GM23338 (cell line): ENCODE measurements at regions not wholly inside any gene's neighbourhood (a gene's known extent, or its start where the extent isn't known, plus 50 kb on each side); places are given as distances from the start of the nearest gene placed in this dataset.

Experiments used
- ATAC-seq: fragments of 200-7000 bp; cut with Tn5 transposase; 3 replicates; pipeline ENCODE4 v1.9.1; 2020
- DNase-seq: peaks from one replicate; pipeline ENCODE4 v3.0.0-alpha.2; 2015; ENCODE audit warnings: low spot score
- H2AFZ ChIP-seq: fragments of 200-600 bp; sonication (generic); 2 replicates; pipeline ENCODE4 v1.8.0; 2016; ENCODE audit warnings: antibody characterized with exemption, mild to moderate bottlenecking, moderate library complexity
- H3F3A ChIP-seq: fragments of 200-600 bp; sonication (generic); replicated peaks from 2 replicates; pipeline ENCODE4 v1.8.0; 2017; ENCODE audit warnings: antibody characterized with exemption, mixed run types, low read depth
- H3K27ac ChIP-seq: fragments of 200-600 bp; sonication (generic); 2 replicates; pipeline ENCODE4 v1.6.1; 2016; ENCODE audit warnings: low read depth
- H3K27me3 ChIP-seq: fragments of 200-600 bp; sonication (generic); 2 replicates; pipeline ENCODE4 v1.8.0; 2016; ENCODE audit warnings: mild to moderate bottlenecking, mixed run types, moderate library complexity; ENCODE audit not compliant: insufficient read depth
- H3K36me3 ChIP-seq: fragments of 200-600 bp; sonication (generic); 2 replicates; pipeline ENCODE4 v1.8.0; 2016; ENCODE audit warnings: mild to moderate bottlenecking; ENCODE audit not compliant: insufficient read depth
- H3K4me1 ChIP-seq: fragments of 200-600 bp; sonication (generic); 2 replicates; pipeline ENCODE4 v1.8.0; 2016; ENCODE audit warnings: mild to moderate bottlenecking, moderate library complexity; ENCODE audit not compliant: insufficient read depth
- H3K4me2 ChIP-seq: fragments of 200-600 bp; sonication (generic); 2 replicates; pipeline ENCODE4 v1.7.1; 2017; ENCODE audit warnings: mixed run types
- H3K4me3 ChIP-seq: fragments of 200-600 bp; sonication (generic); 2 replicates; pipeline ENCODE4 v1.6.1; 2016; ENCODE audit warnings: mixed run types
- H3K79me2 ChIP-seq: fragments of 200-600 bp; sonication (generic); replicated peaks from 2 replicates; pipeline ENCODE4 v1.8.0; 2017; ENCODE audit warnings: mild to moderate bottlenecking; ENCODE audit not compliant: insufficient read depth
- H3K9me2 ChIP-seq: fragments of 200-600 bp; sonication (generic); 2 replicates; pipeline ENCODE4 v1.8.0; 2017; ENCODE audit not compliant: insufficient read depth
- H4K20me1 ChIP-seq: fragments of 200-600 bp; sonication (generic); replicated peaks from 2 replicates; pipeline ENCODE4 v1.8.0; 2017; ENCODE audit warnings: mild to moderate bottlenecking; ENCODE audit not compliant: insufficient read depth
- H3K27ac Mint-ChIP-seq: 2 replicates; pipeline ENCODE4 v1.8.0; 2020; ENCODE audit warnings: inconsistent platforms, mild to moderate bottlenecking, moderate library complexity, mixed read lengths
- H3K27me3 Mint-ChIP-seq: 3 replicates; pipeline ENCODE4 v1.8.0; 2022; ENCODE audit warnings: low read depth, mild to moderate bottlenecking, moderate library complexity, mixed read lengths, inconsistent platforms; ENCODE audit not compliant: insufficient read depth, poor library complexity
- H3K36me3 Mint-ChIP-seq: 3 replicates; pipeline ENCODE4 v1.8.0; 2021; ENCODE audit warnings: low read depth, mild to moderate bottlenecking, inconsistent platforms, moderate library complexity, mixed read lengths
- H3K4me1 Mint-ChIP-seq: 3 replicates; pipeline ENCODE4 v1.8.0; 2020; ENCODE audit warnings: mild to moderate bottlenecking, inconsistent platforms, mixed read lengths
- H3K4me3 Mint-ChIP-seq: 3 replicates; pipeline ENCODE4 v1.8.0; 2021; ENCODE audit warnings: moderate library complexity, mild to moderate bottlenecking, inconsistent platforms, mixed read lengths
- H3K9me3 Mint-ChIP-seq: 3 replicates; pipeline ENCODE4 v1.8.0; 2020; ENCODE audit warnings: moderate library complexity, mild to moderate bottlenecking, inconsistent platforms, mixed read lengths
- EZH2phosphoT487 ChIP-seq: fragments of 200-600 bp; sonication (generic); IDR thresholded peaks from one replicate; pipeline ENCODE4 v1.8.1; 2018; ENCODE audit warnings: antibody characterized with exemption; ENCODE audit not compliant: unreplicated experiment
- POLR2AphosphoS5 ChIP-seq: IDR thresholded peaks from 2 replicates; pipeline ENCODE4 v1.6.1; 2016; ENCODE audit warnings: antibody characterized with exemption, low read depth
- ZNF331 ChIP-seq: fragments of 250-450 bp; sonication (Bioruptor Pico); IDR thresholded peaks from 2 replicates; pipeline ENCODE4 v1.5.0; 2020; ENCODE audit warnings: low read depth, mild to moderate bottlenecking, moderate library complexity
- TF ChIP-seq, protein P1 (sequence below): IDR thresholded peaks from one replicate; pipeline ENCODE4 v1.6.1; 2018; ENCODE audit warnings: antibody characterized with exemption; ENCODE audit not compliant: unreplicated experiment
- TF ChIP-seq, protein P2 (sequence below): fragments of 250-450 bp; sonication (Bioruptor Pico); IDR thresholded peaks from 2 replicates; pipeline ENCODE4 v1.5.0; 2020; ENCODE audit warnings: mild to moderate bottlenecking, moderate library complexity
- TF ChIP-seq, protein P3 (sequence below), 2 experiments: fragments of 200-600 bp in 1 of 2; sonication (generic) in 1 of 2; conservative IDR thresholded peaks; 2 replicates each; pipeline versions ENCODE4 v1.5.1 to v1.6.1; 2016 to 2017; ENCODE audit warnings: antibody characterized with exemption in 2 of 2, low read depth in 2 of 2, mild to moderate bottlenecking in 2 of 2, moderate library complexity in 1 of 2

DNA sequence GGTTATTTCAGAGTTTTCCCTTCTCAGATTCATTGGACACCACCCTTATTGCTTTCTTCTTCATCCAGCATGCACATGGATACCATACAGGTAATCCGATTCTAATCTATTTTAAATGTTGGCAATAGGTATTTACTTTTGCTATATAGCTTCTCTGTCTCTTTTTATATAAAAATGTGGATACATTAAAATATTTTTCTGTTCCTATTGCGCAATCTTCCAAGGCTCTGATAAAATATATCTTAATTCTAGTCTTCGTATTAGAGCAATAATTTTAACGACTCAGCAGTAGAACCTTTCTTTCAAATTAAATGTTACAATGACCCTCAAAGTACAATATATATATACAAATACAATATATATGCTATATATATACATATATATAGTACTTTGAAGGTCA is 239.8 kb downstream of the DCAF12L2 start:
- no peak for ATAC-seq
- no peak for DNase-seq
- Histone ChIP-seq H3K27ac (no peak overlapping the region), H3K4me2 (no peak overlapping the region), H3K9me2 (no peaks in the 10 kb centered on the region), H2AFZ (no peak overlapping the region), H3K36me3 (no peaks in the 10 kb centered on the region), H3K27me3 (no peaks in the 10 kb centered on the region), H3K4me3 (no peak overlapping the region), H3K79me2 (no peaks in the 10 kb centered on the region), H3K4me1 (no peaks in the 10 kb centered on the region), H4K20me1 (no peaks in the 10 kb centered on the region), H3F3A (no peaks in the 10 kb centered on the region)
- no peaks in the 10 kb centered on the region for H3K27me3 Mint-ChIP-seq
- no peak overlapping the region for H3K27ac Mint-ChIP-seq
- H3K4me1 Mint-ChIP-seq, result no peaks in the 10 kb centered on the region
- H3K4me3 Mint-ChIP-seq, result no peak overlapping the region
- H3K9me3 Mint-ChIP-seq, result peaks cover 6% of the 10 kb centered on the region; the same call in 2 of the 3 replicates
- TF ChIP-seq ZNF331 (CRISPR knock-in tag) (no peak), POLR2AphosphoS5 (no peak)
- TF ChIP-seq, protein P1, sequence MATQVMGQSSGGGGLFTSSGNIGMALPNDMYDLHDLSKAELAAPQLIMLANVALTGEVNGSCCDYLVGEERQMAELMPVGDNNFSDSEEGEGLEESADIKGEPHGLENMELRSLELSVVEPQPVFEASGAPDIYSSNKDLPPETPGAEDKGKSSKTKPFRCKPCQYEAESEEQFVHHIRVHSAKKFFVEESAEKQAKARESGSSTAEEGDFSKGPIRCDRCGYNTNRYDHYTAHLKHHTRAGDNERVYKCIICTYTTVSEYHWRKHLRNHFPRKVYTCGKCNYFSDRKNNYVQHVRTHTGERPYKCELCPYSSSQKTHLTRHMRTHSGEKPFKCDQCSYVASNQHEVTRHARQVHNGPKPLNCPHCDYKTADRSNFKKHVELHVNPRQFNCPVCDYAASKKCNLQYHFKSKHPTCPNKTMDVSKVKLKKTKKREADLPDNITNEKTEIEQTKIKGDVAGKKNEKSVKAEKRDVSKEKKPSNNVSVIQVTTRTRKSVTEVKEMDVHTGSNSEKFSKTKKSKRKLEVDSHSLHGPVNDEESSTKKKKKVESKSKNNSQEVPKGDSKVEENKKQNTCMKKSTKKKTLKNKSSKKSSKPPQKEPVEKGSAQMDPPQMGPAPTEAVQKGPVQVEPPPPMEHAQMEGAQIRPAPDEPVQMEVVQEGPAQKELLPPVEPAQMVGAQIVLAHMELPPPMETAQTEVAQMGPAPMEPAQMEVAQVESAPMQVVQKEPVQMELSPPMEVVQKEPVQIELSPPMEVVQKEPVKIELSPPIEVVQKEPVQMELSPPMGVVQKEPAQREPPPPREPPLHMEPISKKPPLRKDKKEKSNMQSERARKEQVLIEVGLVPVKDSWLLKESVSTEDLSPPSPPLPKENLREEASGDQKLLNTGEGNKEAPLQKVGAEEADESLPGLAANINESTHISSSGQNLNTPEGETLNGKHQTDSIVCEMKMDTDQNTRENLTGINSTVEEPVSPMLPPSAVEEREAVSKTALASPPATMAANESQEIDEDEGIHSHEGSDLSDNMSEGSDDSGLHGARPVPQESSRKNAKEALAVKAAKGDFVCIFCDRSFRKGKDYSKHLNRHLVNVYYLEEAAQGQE, result no peak
- no peaks in the 10 kb centered on the region for H3K36me3 Mint-ChIP-seq

DNA sequence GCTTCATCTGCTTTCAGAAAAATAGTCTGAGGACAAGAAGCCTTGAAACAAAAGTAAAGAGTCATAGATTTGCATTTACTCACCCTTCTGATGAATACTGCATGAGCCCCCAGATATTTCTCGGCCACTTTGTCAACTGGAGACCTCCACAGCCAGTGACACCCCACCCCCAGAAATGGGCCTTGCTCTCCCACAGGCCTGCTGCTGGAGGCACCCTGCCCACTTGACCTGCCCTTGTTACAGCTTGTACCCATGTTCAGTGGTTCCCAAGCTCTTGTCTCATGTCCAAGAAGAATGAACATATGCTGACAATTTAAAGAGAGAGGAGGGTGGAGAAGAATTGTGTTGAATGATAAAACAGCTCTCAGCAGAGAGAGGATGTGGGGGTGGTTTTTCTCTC is 225.1 kb downstream of the DCAF12L2 start:
- no peak overlapping the region for H3K27ac Mint-ChIP-seq
- H3K79me2 ChIP-seq, result no peaks in the 10 kb centered on the region
- H3K4me2 ChIP-seq, result no peak overlapping the region
- no peak overlapping the region for H3K27ac ChIP-seq
- no peak overlapping the region for H2AFZ ChIP-seq
- no peaks in the 10 kb centered on the region for H3K4me1 Mint-ChIP-seq
- H3K27me3 Mint-ChIP-seq, result no peaks in the 10 kb centered on the region
- no peaks in the 10 kb centered on the region for H3K4me1 ChIP-seq
- no peak overlapping the region for H3K4me3 ChIP-seq
- no peaks in the 10 kb centered on the region for H3K36me3 ChIP-seq
- H3K9me2 ChIP-seq, result no peaks in the 10 kb centered on the region
- H3K9me3 Mint-ChIP-seq, result peaks cover 17% of the 10 kb centered on the region; the same call in 2 of the 3 replicates
- no peaks in the 10 kb centered on the region for H3F3A ChIP-seq
- H4K20me1 ChIP-seq, result no peaks in the 10 kb centered on the region
- DNase-seq (peak; percentile 1), ATAC-seq (no peak)
- H3K27me3 ChIP-seq, result no peaks in the 10 kb centered on the region
- peaks cover 6% of the 10 kb centered on the region; the same call in 2 of the 3 replicates for H3K36me3 Mint-ChIP-seq
- H3K4me3 Mint-ChIP-seq, result no peak overlapping the region
- TF ChIP-seq, protein P2, sequence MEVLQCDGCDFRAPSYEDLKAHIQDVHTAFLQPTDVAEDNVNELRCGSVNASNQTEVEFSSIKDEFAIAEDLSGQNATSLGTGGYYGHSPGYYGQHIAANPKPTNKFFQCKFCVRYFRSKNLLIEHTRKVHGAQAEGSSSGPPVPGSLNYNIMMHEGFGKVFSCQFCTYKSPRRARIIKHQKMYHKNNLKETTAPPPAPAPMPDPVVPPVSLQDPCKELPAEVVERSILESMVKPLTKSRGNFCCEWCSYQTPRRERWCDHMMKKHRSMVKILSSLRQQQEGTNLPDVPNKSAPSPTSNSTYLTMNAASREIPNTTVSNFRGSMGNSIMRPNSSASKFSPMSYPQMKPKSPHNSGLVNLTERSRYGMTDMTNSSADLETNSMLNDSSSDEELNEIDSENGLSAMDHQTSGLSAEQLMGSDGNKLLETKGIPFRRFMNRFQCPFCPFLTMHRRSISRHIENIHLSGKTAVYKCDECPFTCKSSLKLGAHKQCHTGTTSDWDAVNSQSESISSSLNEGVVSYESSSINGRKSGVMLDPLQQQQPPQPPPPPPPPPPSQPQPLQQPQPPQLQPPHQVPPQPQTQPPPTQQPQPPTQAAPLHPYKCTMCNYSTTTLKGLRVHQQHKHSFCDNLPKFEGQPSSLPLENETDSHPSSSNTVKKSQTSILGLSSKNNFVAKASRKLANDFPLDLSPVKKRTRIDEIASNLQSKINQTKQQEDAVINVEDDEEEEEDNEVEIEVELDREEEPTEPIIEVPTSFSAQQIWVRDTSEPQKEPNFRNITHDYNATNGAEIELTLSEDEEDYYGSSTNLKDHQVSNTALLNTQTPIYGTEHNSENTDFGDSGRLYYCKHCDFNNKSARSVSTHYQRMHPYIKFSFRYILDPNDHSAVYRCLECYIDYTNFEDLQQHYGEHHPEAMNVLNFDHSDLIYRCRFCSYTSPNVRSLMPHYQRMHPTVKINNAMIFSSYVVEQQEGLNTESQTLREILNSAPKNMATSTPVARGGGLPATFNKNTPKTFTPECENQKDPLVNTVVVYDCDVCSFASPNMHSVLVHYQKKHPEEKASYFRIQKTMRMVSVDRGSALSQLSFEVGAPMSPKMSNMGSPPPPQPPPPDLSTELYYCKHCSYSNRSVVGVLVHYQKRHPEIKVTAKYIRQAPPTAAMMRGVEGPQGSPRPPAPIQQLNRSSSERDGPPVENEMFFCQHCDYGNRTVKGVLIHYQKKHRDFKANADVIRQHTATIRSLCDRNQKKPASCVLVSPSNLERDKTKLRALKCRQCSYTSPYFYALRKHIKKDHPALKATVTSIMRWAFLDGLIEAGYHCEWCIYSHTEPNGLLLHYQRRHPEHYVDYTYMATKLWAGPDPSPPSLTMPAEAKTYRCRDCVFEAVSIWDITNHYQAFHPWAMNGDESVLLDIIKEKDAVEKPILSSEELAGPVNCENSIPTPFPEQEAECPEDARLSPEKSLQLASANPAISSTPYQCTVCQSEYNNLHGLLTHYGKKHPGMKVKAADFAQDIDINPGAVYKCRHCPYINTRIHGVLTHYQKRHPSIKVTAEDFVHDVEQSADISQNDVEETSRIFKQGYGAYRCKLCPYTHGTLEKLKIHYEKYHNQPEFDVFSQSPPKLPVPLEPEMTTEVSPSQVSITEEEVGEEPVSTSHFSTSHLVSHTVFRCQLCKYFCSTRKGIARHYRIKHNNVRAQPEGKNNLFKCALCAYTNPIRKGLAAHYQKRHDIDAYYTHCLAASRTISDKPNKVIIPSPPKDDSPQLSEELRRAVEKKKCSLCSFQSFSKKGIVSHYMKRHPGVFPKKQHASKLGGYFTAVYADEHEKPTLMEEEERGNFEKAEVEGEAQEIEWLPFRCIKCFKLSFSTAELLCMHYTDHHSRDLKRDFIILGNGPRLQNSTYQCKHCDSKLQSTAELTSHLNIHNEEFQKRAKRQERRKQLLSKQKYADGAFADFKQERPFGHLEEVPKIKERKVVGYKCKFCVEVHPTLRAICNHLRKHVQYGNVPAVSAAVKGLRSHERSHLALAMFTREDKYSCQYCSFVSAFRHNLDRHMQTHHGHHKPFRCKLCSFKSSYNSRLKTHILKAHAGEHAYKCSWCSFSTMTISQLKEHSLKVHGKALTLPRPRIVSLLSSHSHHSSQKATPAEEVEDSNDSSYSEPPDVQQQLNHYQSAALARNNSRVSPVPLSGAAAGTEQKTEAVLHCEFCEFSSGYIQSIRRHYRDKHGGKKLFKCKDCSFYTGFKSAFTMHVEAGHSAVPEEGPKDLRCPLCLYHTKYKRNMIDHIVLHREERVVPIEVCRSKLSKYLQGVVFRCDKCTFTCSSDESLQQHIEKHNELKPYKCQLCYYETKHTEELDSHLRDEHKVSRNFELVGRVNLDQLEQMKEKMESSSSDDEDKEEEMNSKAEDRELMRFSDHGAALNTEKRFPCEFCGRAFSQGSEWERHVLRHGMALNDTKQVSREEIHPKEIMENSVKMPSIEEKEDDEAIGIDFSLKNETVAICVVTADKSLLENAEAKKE (CRISPR knock-in tag), result no peak
- TF ChIP-seq, protein P1, result no peak
- TF ChIP-seq, protein P3, sequence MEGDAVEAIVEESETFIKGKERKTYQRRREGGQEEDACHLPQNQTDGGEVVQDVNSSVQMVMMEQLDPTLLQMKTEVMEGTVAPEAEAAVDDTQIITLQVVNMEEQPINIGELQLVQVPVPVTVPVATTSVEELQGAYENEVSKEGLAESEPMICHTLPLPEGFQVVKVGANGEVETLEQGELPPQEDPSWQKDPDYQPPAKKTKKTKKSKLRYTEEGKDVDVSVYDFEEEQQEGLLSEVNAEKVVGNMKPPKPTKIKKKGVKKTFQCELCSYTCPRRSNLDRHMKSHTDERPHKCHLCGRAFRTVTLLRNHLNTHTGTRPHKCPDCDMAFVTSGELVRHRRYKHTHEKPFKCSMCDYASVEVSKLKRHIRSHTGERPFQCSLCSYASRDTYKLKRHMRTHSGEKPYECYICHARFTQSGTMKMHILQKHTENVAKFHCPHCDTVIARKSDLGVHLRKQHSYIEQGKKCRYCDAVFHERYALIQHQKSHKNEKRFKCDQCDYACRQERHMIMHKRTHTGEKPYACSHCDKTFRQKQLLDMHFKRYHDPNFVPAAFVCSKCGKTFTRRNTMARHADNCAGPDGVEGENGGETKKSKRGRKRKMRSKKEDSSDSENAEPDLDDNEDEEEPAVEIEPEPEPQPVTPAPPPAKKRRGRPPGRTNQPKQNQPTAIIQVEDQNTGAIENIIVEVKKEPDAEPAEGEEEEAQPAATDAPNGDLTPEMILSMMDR (conservative IDR thresholded peaks at IDR 0.05; ENCODE audit: low read depth in 2 of 2), result no peak
- TF ChIP-seq EZH2phosphoT487 (no peak), ZNF331 (CRISPR knock-in tag) (no peak)
